Hepatocyte (in vitro differentiated cells): ENCODE measurements at regions not wholly inside any gene's neighbourhood (a gene's known extent, or its start where the extent isn't known, plus 50 kb on each side); places are given as distances from the start of the nearest gene placed in this dataset.

Experiments
- DNase-seq: peaks from one replicate; pipeline ENCODE4 v3.0.0-alpha.2; 2016; ENCODE audit warnings: low spot score
- H2AFZ ChIP-seq: fragments of 200-600 bp; sonication (generic); 2 replicates; pipeline ENCODE4 v1.6.0; 2016; ENCODE audit warnings: antibody characterized with exemption, mild to moderate bottlenecking
- H3K27ac ChIP-seq: fragments of 200-600 bp; sonication (generic); 2 replicates; pipeline ENCODE4 v1.5.1; 2016; ENCODE audit warnings: mild to moderate bottlenecking
- H3K27me3 ChIP-seq: fragments of 200-600 bp; sonication (generic); 2 replicates; pipeline ENCODE4 v1.6.1; 2016
- H3K36me3 ChIP-seq: fragments of 200-600 bp; sonication (generic); replicated peaks from 2 replicates; pipeline ENCODE4 v1.5.1; 2016; ENCODE audit warnings: low read depth; ENCODE audit not compliant: insufficient read depth
- H3K4me1 ChIP-seq: fragments of 200-600 bp; sonication (generic); 2 replicates; pipeline ENCODE4 v1.5.1; 2016; ENCODE audit warnings: mild to moderate bottlenecking, moderate library complexity; ENCODE audit not compliant: insufficient read depth
- H3K4me2 ChIP-seq: fragments of 200-600 bp; sonication (generic); 2 replicates; pipeline ENCODE4 v1.6.0; 2016
- H3K4me3 ChIP-seq: fragments of 200-600 bp; sonication (generic); 2 replicates; pipeline ENCODE4 v1.5.1; 2016; ENCODE audit warnings: mild to moderate bottlenecking
- H3K79me2 ChIP-seq: fragments of 200-600 bp; sonication (generic); 2 replicates; pipeline ENCODE4 v1.6.0; 2017; ENCODE audit warnings: mild to moderate bottlenecking
- H3K9me2 ChIP-seq: fragments of 200-600 bp; sonication (generic); replicated peaks from 2 replicates; pipeline ENCODE4 v1.6.0; 2017; ENCODE audit warnings: mild to moderate bottlenecking; ENCODE audit not compliant: insufficient read depth
- H3K9me3 ChIP-seq: fragments of 200-600 bp; sonication (generic); 2 replicates; pipeline ENCODE4 v1.5.1; 2016; ENCODE audit warnings: low read depth, mild to moderate bottlenecking
- H4K20me1 ChIP-seq: fragments of 200-600 bp; sonication (generic); 2 replicates; pipeline ENCODE4 v1.6.0; 2016; ENCODE audit warnings: mild to moderate bottlenecking; ENCODE audit not compliant: insufficient read depth, poor library complexity, severe bottlenecking
- CTCF ChIP-seq: fragments of 200-600 bp; sonication (generic); IDR thresholded peaks from 2 replicates; pipeline ENCODE4 v1.5.1; 2016; ENCODE audit warnings: antibody characterized with exemption, mild to moderate bottlenecking; ENCODE audit not compliant: poor library complexity
- EZH2 ChIP-seq: fragments of 200-600 bp; sonication (generic); IDR thresholded peaks from 2 replicates; pipeline ENCODE4 v1.6.1; 2016; ENCODE audit warnings: antibody characterized with exemption, mild to moderate bottlenecking, borderline replicate concordance
- EZH2phosphoT487 ChIP-seq: fragments of 200-600 bp; sonication (generic); IDR thresholded peaks from one replicate; pipeline ENCODE4 v1.6.1; 2018; ENCODE audit warnings: antibody characterized with exemption, mild to moderate bottlenecking, low read depth, moderate library complexity; ENCODE audit not compliant: unreplicated experiment, severe bottlenecking
- WGBS: methylation state at CpG from one replicate; pipeline ENCODE4 v1.1.6; 2016; ENCODE audit warnings: low lambda C conversion rate; ENCODE audit errors: missing lambda C conversion rate; 5-methylcytosine and 5-hydroxymethylcytosine counted together

DNA sequence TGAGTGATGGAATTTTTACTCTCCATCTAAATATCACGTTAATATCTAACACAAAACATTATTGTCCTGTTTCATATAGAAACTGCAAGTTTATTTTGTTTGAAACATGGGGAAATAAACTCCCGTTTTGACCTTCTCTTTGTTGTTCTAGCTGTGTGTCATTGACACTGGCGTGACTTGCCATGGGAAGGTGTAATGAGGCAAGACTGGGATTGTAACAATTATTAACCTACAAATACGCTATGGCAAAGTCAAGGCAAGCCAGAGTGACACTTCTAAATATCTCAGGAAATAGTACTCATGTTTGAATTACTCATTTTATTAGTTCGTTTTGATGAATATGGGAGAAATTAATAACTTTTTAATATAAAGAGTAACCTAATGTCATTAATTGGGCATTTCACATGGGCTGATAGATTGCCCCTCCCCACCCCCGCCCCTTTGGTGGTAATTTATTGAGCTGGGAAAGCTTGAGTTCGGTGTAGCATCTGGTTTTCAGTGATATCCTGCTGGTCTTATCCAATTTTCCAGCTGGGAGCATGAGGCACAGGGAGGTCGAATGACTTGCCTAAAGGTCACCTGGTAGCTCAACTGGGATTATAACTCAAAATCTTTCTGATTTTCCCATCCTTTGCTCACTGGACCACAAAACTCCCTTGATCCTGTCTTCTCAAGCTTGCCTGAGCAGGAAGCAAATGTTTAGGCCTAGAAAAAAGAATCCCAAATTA lies 380.6 kb upstream of the JAG1 start:
- Histone ChIP-seq H3K9me3 (no peaks in the 10 kb centered on the region), H3K4me2 (no peak overlapping the region), H3K36me3 (no peaks in the 10 kb centered on the region), H2AFZ (no peak overlapping the region), H3K79me2 (no peaks in the 10 kb centered on the region), H3K27me3 (no peaks in the 10 kb centered on the region), H3K27ac (no peak overlapping the region), H3K4me1 (no peaks in the 10 kb centered on the region), H4K20me1 (no peaks in the 10 kb centered on the region), H3K4me3 (no peak overlapping the region), H3K9me2 (no peaks in the 10 kb centered on the region)
- no peak for DNase-seq
- no peak for TF ChIP-seq EZH2phosphoT487
- no peak for TF ChIP-seq CTCF
- TF ChIP-seq EZH2, result no peak
- 78% methylated on average over 8 of the region's 8 CpGs for WGBS

GRCh38 chr20:11056414-11056813 lies 382.6 kb upstream of the JAG1 start:
- H3K27ac ChIP-seq, result no peak overlapping the region
- H4K20me1 ChIP-seq, result no peaks in the 10 kb centered on the region
- no peak overlapping the region for H3K4me3 ChIP-seq
- no peaks in the 10 kb centered on the region for H3K4me1 ChIP-seq
- H3K79me2 ChIP-seq, result no peaks in the 10 kb centered on the region
- no peaks in the 10 kb centered on the region for H3K27me3 ChIP-seq
- DNase-seq, result no peak
- H3K9me3 ChIP-seq, result no peaks in the 10 kb centered on the region
- H2AFZ ChIP-seq, result no peak overlapping the region
- H3K4me2 ChIP-seq, result no peak overlapping the region
- H3K9me2 ChIP-seq, result no peaks in the 10 kb centered on the region
- 85% methylated on average over 5 of the region's 5 CpGs for WGBS
- TF ChIP-seq EZH2 (no peak), EZH2phosphoT487 (no peak), CTCF (no peak)
- H3K36me3 ChIP-seq, result no peaks in the 10 kb centered on the region

DNA sequence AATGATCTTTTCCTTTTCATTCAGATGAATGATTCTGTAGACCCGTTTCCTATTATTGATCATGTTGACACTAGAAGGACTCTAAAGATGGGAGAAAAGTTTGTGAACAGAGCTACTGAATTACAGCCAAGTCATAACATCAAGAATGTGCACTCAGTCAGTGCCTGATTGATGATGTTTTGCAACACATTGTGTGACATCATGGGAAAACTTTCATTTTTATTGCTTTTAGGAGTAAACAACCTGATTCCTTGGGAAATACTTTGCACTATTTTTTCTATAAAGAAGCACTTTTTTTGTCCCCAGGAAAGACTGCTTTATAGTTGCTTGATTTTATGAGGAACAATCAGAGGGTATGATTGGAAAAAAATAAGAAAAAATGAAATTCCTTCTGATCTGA lies 383.8 kb upstream of the JAG1 start:
- no peak for DNase-seq
- no peaks in the 10 kb centered on the region for H3K4me1 ChIP-seq
- no peaks in the 10 kb centered on the region for H3K9me2 ChIP-seq
- no peaks in the 10 kb centered on the region for H3K27me3 ChIP-seq
- H3K9me3 ChIP-seq, result no peaks in the 10 kb centered on the region
- H3K4me3 ChIP-seq, result no peak overlapping the region
- no peak overlapping the region for H3K27ac ChIP-seq
- H4K20me1 ChIP-seq, result no peaks in the 10 kb centered on the region
- H3K4me2 ChIP-seq, result no peak overlapping the region
- H3K36me3 ChIP-seq, result no peaks in the 10 kb centered on the region
- no peak for TF ChIP-seq EZH2
- TF ChIP-seq CTCF, result no peak
- no peak for TF ChIP-seq EZH2phosphoT487
- 92% methylated on average over 1 of the region's 1 CpG for WGBS
- H2AFZ ChIP-seq, result no peak overlapping the region
- H3K79me2 ChIP-seq, result no peaks in the 10 kb centered on the region
